Head of caudate nucleus (tissue), 42 donors: ENCODE measurements at regions not wholly inside any gene's neighbourhood (a gene's known extent, or its start where the extent isn't known, plus 50 kb on each side); places are given as distances from the start of the nearest gene placed in this dataset.
"Not testable (repeated sequence)": the region's sequence is repeated elsewhere in the genome, so short reads cannot be mapped to it uniquely, and the experiment has no call there.

ENCODE experiments used
- DNase-seq, 42 donors: peaks; one replicate each; pipeline versions ENCODE4 v3.0.0 to v3.0.0-alpha.2; 2020 to 2021; ENCODE audit warnings: mixed read lengths in 7 of 42
- intact Hi-C: fragments of 100-400 bp; cut with DNase I; formaldehyde crosslinking; loops from one replicate; pipeline ENCODE4 v1.15.0; 2022

DNA sequence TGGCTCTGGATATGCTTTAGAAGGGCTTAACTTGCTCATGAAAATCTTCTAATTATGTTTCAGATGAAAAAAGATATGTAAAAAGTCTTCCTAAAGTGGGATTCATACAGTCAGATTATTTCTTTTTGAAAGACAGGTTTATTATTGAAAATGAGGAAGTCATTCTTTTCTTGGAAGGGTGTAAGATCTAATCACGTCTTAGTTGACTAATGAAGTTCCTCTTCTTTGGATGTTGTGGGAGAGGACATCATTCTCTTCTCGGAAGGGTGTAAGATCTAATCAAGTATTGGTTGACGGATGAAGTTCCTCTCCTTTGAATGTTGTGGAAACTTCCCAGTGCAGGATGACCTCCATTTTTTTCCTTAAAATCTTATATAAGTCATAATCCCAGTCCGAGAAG is 74.9 kb downstream of the ALG10 start:
- no peak for DNase-seq
- intact Hi-C loops = no loop called here

GRCh38 chr12:34105392-34105933 is 83.2 kb downstream of the ALG10 start:
- intact Hi-C loops = no loop called here
- no peak for DNase-seq

DNA sequence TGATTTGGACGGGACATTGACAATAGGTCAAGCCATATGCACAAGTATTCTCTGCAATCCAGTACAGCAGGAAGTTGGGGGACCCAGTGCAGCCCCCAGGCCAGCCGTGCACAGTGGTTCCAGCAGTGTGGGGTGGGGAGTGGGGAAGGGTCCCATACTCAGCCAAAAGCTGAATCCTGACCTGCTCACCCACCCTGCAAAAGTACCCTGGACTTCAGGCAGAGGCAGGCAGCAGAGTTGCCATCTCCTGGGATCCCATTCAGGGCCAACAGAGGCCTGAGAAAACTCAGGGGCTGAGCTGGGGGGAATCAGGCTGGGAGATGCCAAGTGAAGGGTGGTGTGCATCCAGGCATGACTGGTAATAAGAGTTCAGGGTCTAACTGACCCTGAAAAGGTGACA is 83.9 kb downstream of the ALG10 start:
- intact Hi-C loops = no loop called here
- no peak for DNase-seq

DNA sequence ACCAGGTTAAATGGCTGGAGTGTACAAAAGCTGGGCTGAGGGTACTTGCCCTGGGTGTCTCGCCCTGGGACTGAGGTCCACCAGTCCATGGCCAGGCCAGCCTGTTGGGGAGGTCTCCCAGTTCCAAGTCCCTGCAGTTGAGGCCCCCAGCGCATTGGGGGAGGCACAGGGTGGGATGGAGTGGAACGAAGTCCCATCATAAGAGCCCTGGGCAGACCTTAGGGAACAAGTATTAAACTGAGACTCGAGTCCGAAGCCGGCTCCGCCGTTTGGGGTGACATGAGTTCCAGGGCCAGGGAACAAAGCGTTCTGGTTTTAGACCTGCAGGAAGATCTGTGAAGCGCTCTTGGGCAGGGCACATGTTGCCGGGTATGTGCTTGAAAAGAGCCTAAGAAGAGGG is 84.7 kb downstream of the ALG10 start:
- intact Hi-C loops = no loop called here
- no peak for DNase-seq

DNA sequence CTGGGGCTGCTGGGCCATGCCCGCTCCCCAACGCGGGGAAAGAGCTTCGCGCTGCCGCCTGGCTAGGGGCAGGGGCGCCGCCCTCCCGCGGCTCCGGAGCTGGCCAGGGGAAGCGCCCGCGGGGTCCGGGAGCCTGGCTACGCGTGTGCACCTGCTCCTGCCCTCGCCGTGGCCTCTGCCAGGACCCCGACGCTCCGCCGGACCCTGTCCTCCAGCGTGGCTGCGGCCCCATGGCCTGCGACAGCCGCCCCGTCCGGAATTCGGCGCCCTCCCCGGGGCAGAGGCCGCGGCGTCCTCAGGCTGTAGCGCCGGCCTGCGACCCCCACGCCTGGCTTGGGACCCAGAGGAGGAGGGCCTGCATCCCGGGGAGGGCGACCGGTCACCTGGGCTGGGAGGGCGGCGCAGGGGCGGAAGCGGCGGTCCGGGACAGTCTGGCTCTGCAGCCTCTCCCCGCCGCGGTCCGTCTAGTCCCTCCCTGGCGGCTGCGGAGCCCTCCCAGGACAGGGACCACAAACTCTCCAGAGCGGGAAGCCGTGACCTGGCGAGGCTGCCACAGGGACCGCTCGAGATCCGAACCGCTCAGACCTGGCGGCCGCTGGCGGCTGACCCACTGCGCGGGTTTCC is 85.6 kb downstream of the ALG10 start:
- DNase-seq = no peak
- intact Hi-C loops = no loop called here

GRCh38 chr12:34108405-34108803 is 86.1 kb downstream of the ALG10 start:
- DNase-seq = no peak
- intact Hi-C loops = no loop called here

DNA sequence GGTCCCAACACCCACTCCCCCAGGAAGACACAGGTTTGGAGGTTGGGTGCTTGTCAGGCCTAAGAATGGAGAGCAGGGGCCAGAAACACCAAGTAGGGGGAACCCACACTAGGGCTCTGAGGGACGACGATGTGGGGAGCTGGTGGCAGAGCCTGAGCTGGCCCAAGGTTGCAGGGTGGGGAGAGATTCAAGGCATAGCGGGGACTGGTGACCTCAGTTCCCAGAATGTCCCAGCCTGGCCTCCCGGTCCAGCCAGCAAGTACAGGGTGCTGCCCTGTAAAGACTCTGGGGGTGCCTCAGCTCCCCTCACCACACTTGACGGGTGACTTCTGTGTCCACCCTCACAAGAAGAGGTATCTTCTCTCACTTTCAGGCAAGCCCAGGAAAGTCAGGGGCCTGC is 86.7 kb downstream of the ALG10 start:
- no peak for DNase-seq
- intact Hi-C loops = no loop called here

GRCh38 chr12:34109390-34109789 is 87.1 kb downstream of the ALG10 start:
- DNase-seq = no peak
- intact Hi-C loops = no loop called here

DNA sequence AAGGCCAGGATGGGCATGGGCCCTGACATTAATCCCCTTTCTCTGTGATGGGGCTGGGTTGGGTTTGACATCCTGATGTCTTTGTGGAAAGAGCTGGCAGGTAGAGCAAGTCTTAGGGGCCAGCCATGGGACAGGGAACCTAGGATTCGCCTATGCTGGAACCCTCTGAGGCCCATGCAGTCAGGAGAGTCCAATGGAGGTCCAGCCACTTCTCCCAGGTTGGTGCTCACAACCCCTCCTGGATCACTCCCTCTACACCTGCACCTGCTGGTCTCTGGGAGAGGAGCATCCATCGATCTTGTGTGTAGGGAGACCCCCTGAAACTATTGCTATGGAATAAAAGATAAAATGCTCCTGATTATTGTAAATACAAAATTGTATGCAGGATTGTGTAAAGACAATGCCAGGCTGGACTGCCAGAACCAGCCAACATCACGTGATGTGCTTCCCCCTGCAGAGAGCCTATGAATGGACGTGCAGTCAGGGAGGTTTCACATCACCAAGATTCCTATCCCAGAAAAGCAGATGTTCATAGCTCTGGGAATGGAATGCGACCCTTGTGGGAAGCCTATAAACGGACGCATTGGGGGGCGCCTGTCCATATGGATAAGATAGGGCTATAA is 87.7 kb downstream of the ALG10 start:
- DNase-seq, intact Hi-C loops: not testable (repeated sequence)

GRCh38 chr12:34119366-34119765 is 97.1 kb downstream of the ALG10 start:
- intact Hi-C loops = no loop called here
- DNase-seq = no peak

GRCh38 chr12:34121360-34121759 is 99.1 kb downstream of the ALG10 start:
- intact Hi-C loops = loop anchor here (5.0 kb wide), 1 partner anchor 96 kb away; no protein-coding TSS in a partner anchor

GRCh38 chr12:34123092-34123491 is 100.8 kb downstream of the ALG10 start:
- intact Hi-C loops = loop anchor here (5.0 kb wide), 1 partner anchor 94 kb away; no protein-coding TSS in a partner anchor
- DNase-seq = peak in 34 of 42 donors; percentile 6 to 79 (median 48)

More at GRCh38 chr12:34121360-34121759, 99.1 kb downstream of the ALG10 start:
- no peak for DNase-seq

GRCh38 chr12:34124608-34125007 is 102.3 kb downstream of the ALG10 start:
- intact Hi-C loops = loop anchor here (5.0 kb wide), 1 partner anchor 93 kb away; no protein-coding TSS in a partner anchor
- no peak for DNase-seq

- no peak for DNase-seq
- intact Hi-C loops = no loop called here
These were observed 103.9 kb downstream of the ALG10 start for GRCh38 chr12:34126239-34126641.

GRCh38 chr12:34126805-34127204 is 104.5 kb downstream of the ALG10 start:
- no peak for DNase-seq
- intact Hi-C loops = no loop called here

DNA sequence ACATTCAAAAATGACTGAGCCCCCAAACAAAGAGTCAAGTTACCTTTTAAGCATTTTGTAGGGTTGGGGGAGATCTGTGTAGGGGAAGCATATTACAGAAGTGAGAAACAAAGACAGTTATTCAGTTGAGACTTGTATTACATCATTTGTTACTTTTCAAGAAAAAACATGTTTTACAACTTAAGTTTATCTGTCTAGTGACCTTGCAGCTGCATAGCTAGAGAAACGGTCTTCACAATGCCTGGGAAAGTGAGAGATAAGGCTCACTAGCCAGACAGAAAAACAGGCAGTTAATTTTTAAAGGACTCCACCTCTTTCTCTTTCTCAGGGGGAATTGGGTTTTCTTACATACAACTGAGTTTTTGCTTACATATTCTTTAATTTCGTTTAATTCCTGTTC is 105.1 kb downstream of the ALG10 start:
- intact Hi-C loops, DNase-seq: not testable (repeated sequence)

DNA sequence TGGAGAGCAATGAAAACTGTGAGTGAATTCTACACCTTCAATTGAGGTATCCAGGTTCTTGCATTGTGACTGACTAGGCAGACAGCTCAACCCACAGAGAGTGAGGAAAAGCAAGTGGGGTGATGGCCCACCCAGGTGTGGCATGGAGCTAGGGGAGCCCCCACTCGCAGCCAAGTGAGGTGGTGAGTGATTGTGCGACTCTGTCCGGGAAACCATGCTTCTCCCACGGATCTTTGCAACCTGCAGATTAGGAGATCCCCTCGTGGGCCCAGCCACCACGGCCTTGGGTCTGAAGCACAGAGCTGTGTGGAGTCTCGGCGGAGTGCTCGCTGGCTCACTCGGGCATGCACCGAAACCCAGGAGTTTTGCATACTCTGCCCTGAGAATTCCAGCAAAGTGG is 120.1 kb downstream of the ALG10 start:
- intact Hi-C loops = no loop called here
- DNase-seq = no peak

GRCh38 chr12:34151019-34151418 is 128.7 kb downstream of the ALG10 start:
- intact Hi-C loops = no loop called here

DNA sequence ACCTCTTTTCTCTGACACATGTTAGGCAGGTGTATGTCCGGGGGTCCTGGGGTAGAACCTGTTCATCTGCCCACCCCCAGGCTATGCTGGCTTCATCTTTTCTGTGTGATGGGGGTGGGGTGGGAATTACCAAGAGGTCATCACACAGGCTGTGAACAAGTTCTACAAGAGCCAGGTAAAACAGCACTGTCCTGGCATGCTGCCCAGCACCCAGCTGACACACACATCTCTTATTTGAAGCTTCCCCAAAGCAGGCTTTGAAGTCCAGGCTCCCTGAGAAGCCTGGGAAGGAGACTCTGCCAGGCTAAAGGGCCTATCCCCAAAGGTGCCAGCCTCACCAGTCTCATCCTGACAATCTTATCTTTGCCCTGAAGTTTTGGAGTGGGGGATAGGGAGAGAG is 141.1 kb downstream of the ALG10 start:
- no peak for DNase-seq
- intact Hi-C loops = no loop called here

More at GRCh38 chr12:34151019-34151418, 128.7 kb downstream of the ALG10 start:
- DNase-seq = no peak

DNA sequence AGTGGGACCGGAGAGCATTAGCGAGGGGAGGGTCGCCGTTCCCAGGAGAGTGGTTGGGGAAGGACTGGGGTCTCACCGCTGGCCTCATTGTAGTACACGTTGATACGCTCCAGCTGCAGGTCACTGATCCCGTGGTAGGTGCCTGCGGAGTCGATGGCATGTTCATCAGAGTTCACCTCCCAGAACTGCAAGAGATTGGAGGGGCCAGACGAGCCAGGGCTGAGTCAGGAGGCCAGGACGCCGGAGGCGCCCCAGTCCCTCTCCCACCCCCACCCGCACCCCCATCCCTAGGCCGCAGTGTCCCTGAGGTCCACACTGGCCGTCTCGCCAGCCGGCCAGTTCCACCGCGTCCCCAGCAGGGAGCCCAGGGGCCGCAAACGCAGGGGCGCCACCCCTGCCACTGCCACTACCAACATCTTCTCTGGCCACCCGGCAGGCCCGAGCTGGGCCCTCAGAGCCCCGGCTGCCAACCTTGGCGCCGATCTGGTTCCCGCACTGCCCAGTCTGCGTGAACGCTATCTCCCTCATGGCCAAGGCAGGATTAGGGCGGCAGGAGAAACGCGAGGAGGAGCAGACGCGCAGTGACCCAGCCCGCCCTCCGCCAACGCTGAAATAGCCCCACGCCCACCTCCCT is 144.2 kb downstream of the ALG10 start:
- no peak for DNase-seq
- intact Hi-C loops = no loop called here
